Right lung (tissue), 2 donors: ENCODE measurements at regions not wholly inside any gene's neighbourhood (a gene's known extent, or its start where the extent isn't known, plus 50 kb on each side); places are given as distances from the start of the nearest gene placed in this dataset.

Experiments used
- DNase-seq, 2 donors: peaks; one replicate each; pipeline ENCODE4 v3.0.0-alpha.2; 2013

DNA sequence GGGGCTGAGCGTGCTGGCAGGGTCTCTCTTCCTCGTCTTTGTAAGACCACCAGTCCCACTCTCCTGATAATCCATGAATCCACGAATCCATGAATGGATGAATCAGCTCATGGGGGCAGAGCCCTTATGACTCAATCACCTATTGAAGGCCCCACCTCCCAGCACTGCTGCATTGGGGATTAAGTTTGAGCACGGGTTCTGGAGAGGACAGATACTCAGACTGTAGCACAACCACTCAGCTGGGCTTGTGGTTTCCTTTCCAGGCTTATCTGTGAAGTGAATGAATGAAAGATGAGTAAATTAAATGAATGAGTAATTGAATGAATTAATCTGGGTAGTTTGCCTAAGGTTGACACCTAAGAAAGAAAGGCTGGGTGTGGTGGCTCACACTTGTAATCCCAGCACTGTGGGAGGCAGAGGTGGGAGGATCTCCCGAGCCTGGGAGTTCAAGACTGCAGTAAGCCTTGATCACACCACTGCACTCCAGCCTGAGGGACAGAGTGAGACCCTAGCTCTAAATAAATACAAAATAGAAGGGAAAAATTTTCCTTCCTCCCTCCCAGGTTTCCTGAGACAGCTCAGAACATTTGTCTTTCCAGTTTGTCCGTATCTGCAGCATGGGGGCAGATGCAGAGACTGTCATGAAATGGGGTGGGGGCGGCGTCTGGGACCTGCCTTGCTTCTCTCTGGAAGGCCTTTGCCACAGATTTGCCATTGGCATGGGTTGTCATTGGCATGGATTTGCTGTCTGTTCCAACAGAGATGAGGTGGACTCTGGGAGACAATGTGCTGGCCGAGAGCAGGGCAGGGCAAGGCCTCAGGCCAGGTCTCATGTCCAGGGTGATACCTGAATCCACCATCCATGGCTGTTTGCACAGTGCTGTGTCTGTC, 187.7 kb upstream of the C1orf174 start:
- no peak for DNase-seq

DNA sequence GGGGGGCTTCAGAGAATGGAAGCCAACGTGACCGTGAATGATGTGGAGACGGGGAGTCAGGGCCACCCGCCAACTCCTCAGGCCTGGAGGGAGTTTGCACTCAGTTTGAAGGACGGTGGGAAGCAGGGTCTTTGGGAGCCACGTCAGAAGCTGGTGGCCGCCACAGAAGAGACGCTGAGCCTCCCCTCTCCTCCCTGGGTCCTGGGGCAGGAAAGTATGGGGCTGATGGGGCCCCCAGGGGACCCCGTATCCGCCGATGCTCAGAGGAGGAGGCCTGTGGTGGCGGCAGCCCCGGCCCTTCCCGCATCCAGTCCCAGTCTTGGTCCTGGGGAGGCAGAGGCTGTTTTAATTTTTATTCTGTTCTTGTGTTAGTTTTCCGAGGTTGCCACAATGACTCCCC, 188.6 kb upstream of the C1orf174 start:
- DNase-seq, result no peak

- DNase-seq, result no peak
These were observed 189.5 kb upstream of the C1orf174 start for GRCh38 chr1:4089421-4090175.

DNA sequence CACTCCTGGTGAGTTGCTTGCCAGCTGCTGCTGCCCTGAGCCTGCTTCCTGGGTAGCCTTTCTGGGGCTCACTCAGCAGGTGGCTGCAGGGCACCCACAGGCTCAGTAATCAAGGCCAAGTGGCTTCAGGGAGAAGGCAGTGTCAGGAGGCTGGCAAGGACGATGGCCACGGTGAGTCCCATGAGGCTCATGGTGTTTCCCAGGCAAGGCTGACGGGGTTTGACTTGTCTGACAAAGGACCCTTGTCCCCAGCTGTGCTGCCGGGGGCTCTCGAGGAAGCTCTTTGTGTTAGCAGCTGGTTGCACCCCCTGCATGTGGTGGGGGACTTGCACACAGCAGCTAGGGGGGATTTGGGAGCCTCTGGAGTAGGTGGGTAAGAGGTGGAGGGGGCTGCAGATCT, 190.5 kb upstream of the C1orf174 start:
- no peak for DNase-seq

- no peak for DNase-seq
These were observed 191.0 kb upstream of the C1orf174 start for GRCh38 chr1:4090976-4091660.

GRCh38 chr1:4091996-4092395, 191.9 kb upstream of the C1orf174 start:
- no peak for DNase-seq

DNA sequence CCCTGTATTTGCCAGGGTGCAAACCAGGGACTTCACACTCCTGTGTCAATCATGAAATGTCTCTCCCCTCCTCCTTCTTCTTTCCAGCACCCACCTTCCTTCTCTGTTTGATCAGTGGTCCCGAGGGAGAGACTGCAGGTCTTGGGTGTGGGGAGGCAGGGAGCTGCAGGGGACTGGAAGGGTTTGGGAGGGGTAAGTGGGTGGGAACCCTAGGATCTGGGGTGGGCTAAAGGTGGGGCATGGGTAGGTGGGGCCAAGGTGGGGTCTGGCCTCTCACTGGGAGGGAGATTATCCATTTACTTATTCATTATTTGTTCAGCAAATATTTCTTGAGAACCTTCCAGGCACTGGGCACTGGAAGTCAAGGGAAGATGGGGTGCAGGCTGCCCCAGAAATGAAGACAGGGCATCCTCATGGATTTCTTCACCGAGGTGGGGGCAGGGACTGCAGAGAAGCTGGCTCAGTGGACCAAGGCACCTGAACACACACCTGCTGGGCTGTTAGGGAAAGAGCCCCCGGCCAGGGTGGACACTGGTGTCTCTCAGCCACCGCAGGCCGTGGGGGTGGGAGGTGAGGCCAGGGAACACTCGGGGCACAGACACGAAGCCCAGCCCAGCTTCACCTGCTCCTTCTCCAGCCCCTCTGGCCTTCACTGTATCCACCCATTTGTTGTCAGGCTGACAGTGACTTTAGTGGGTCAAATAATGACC, 193.9 kb upstream of the C1orf174 start:
- no peak for DNase-seq

- no peak for DNase-seq
These were observed 195.4 kb upstream of the C1orf174 start for GRCh38 chr1:4095433-4095971.

- DNase-seq, result no peak
These were observed 201.5 kb upstream of the C1orf174 start for GRCh38 chr1:4101459-4102161.

- no peak for DNase-seq
These were observed 205.3 kb upstream of the C1orf174 start for GRCh38 chr1:4105300-4105880.

- no peak for DNase-seq
These were observed 206.7 kb upstream of the C1orf174 start for GRCh38 chr1:4106731-4107130.

DNA sequence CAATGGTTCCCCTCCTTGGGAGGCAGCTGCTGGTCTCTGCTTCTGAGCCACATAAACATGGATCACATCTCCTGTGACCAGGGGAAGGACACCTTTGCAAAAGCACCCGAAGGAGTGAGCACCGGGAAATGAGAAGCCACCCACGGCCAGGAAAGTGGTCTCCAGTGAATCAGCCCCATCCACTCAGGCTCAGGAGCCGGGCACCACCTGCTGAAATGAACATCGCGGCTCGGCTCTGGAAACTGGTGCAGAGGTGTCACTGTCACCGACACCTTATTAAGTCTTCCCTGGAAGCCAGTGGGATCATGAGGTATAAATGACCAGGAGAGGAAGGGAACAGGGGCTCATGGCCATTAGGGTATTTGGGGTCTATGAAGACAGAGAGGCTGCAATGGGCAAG, 207.2 kb upstream of the C1orf174 start:
- DNase-seq, result no peak

DNA sequence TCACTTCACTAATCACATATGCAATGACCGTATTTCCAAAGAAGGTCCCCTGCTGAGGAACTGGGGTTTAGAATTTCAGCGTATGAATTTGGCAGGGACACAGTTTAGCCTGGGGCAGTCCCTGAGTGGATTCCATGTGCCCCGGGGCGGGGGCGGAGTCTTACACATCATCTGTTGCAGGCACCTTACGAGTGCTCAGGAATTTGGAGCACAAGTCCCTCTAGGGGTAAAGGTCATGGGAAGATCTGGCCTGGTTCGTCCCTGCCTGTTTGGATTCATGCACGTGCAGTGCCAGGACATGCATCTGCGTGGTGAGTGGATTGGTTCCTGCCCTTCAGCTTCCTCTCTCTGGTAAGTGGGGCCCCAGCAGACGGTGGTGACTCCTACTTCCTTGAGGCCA, 208.3 kb upstream of the C1orf174 start:
- no peak for DNase-seq

DNA sequence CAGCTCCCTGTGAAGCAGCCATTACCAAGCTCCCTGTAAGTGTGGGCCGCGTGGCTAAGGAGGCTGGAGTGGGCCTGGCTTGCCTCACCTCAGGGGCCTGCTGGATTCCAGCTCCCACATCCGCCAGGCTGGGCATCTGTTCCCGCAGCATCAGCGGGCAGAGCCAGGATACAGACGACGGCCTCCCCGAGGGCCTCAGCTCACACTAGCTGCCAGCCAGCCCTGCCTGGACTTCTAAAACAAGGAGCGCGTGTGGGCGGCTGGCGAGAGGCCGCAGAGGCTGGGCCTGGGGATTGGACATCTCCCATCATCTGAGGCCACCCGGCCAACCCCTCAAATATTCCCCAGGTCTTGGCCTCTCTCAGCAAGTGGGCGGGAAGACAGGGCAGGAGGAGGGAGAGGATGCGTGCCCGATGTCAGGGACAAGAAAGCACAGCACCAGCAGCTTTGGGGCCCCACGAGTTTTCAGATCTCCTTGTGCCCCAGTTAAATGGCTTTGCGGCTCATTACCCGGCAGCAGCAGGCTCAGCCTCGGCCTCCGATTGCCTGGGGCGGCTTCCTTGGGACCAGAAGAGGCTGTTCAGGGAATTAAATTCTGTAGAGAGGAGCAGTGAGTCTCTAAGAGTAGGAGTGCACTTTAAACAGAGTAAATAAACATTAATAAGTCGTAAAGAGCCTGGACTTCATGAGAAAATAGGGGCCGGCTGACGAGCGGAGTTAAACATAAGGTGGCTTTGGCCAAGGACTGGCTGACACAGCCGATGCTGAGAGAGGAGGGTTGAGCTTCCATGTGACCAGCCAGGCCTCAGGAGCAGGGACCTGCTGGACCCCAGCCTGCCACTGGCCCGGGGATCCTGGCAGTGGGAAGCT, 208.9 kb upstream of the C1orf174 start:
- no peak for DNase-seq

DNA sequence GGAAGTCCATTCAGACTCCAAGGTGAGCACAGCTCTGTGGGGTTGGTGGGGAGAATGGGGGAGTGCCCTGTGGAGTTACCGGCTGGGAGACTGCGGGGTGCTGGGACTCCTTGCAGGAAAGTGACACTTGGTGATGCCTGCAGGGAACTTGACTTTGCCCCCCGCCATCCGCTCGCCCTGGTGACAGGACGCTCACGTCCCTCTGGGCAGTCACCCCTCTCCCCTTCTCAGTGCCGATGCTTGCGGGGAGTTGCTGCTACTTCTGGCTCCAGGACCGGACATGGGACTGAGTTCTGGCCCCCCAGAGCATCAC, 209.5 kb upstream of the C1orf174 start:
- no peak for DNase-seq

GRCh38 chr1:4110888-4111287, 210.8 kb upstream of the C1orf174 start:
- no peak for DNase-seq

DNA sequence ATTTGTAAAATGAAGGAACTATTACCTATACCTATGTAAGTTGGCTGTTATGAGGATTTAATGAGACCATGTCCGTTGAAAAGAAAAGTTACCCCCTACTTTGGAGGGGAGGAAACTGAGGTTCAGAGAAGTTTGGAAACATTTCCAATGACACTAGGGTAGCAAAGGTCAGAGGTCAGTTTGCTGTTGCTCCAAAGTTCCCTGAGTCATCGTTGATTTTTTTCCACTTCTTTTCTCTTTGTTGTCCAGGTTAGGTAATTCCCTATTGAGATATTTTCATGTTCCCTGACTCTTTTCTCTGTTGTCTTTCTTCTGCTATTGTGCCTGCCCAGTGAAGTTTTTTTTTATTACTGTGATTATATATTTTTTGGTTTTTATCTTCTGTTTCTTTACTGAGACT, 213.8 kb upstream of the C1orf174 start:
- DNase-seq, result no peak

DNA sequence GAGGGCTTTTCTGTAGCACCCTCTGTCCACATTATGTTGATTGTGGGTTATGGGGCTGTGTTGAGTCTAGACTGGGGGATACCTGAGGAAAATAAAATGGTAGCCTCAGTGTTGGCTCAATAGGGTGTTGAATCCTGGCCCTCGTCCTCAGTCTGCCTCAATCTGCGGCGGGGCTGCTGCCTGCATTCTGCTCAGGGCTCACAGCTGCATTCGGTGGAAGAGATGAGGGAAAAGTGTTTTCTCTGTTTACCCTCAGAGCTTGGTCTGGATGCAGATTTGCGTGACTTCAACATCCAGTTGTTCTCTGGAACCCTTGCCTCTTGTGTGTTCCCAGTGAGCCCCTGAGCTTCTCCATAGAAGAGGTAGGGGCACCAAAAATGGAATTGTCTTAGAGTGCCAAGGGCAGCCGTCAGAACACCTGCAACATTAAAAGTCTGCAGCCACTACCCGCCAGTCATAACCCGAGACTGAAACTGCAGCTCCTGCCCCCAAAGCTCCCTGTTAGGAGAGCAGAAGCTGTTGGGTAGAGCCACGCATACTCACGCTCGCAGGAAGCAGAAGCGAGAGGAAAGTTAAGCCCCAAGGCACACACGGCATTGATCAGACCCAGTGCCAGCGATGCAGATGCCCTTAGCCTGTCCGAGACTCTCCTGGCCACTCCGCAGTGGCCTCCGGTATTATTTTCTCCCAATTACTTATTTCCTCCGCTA, 215.3 kb upstream of the C1orf174 start:
- no peak for DNase-seq

DNA sequence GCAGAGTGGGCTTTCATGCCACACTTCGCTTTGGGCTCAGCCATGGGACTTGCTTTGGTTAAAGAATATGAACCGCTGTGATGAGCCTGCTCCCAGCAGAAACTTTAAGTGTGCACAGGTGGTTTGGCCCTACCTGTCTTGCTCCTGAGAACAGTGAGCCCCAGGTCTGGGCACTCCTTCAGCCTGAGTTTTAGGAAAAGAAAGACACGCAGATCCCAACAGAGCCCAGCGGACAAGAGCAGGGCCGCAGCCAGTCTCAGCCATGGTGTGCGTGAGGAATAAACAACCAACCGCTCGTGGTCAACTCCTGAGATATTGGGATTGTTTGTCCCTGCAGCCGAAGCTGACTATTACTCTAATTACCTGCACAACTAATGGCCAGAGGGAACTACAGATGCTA, 217.1 kb upstream of the C1orf174 start:
- DNase-seq, result no peak
